PC-9 (cell line): ENCODE measurements at regions not wholly inside any gene's neighbourhood (a gene's known extent, or its start where the extent isn't known, plus 50 kb on each side); places are given as distances from the start of the nearest gene placed in this dataset.

Experiments
- BruUV-seq: library from RNA; stranded (reverse); fragments of 400-500 nt; replicated peaks from 2 replicates; lab custom pipeline; 2021; lab: Mats Ljungman, UMichigan
- CTCF ChIA-PET: fragments of 300-600 bp; sonication (Branson Sonifier 250); formaldehyde crosslinking; loops from one replicate; lab custom pipeline; 2022; ENCODE audit warnings: antibody characterized with exemption; lab: Charles Lee
- POLR2A ChIA-PET: fragments of 300-600 bp; sonication (Branson Sonifier 250); formaldehyde crosslinking; loops from one replicate; lab custom pipeline; 2022; ENCODE audit warnings: antibody characterized with exemption; ENCODE audit not compliant: unreplicated experiment; lab: Charles Lee
- DNase-seq, 2 experiments: peaks; one replicate each; pipeline versions ENCODE4 v3.0.0 to v3.0.0-alpha.2; 2015 to 2022; ENCODE audit warnings: mixed read lengths in 1 of 2
- H2AFZ ChIP-seq: fragments of 200-600 bp; sonication (generic); 2 replicates; pipeline ENCODE4 v1.8.1; 2017; ENCODE audit warnings: antibody characterized with exemption
- H3F3A ChIP-seq: fragments of 200-600 bp; sonication (generic); 2 replicates; pipeline ENCODE4 v1.8.1; 2017; ENCODE audit warnings: antibody characterized with exemption, mild to moderate bottlenecking, low read depth; ENCODE audit not compliant: insufficient read depth
- H3K27ac ChIP-seq: fragments of 200-600 bp; sonication (generic); 2 replicates; pipeline ENCODE4 v1.6.1; 2016; ENCODE audit warnings: mixed run types
- H3K27me3 ChIP-seq: fragments of 200-600 bp; sonication (generic); 2 replicates; pipeline ENCODE4 v1.6.1; 2016; ENCODE audit warnings: low read depth, mixed run types; ENCODE audit not compliant: insufficient read depth
- H3K36me3 ChIP-seq: fragments of 200-600 bp; sonication (generic); 2 replicates; pipeline ENCODE4 v1.6.1; 2016; ENCODE audit warnings: low read depth, mixed run types
- H3K4me1 ChIP-seq: fragments of 200-600 bp; sonication (generic); replicated peaks from 2 replicates; pipeline ENCODE4 v1.6.1; 2016; ENCODE audit warnings: mixed run types; ENCODE audit not compliant: insufficient read depth
- H3K4me2 ChIP-seq: fragments of 200-600 bp; sonication (generic); 2 replicates; pipeline ENCODE4 v1.6.1; 2017; ENCODE audit warnings: mixed run types
- H3K4me3 ChIP-seq: fragments of 200-600 bp; sonication (generic); 2 replicates; pipeline ENCODE4 v1.6.1; 2016; ENCODE audit warnings: mixed run types
- H3K79me2 ChIP-seq: fragments of 200-600 bp; sonication (generic); 2 replicates; pipeline ENCODE4 v1.6.1; 2017; ENCODE audit warnings: low read depth, mixed run types
- H3K9me2 ChIP-seq: fragments of 200-600 bp; sonication (generic); 2 replicates; pipeline ENCODE4 v1.8.1; 2017; ENCODE audit warnings: mild to moderate bottlenecking; ENCODE audit not compliant: insufficient read depth
- H3K9me3 ChIP-seq: fragments of 200-600 bp; sonication (generic); 2 replicates; pipeline ENCODE4 v1.8.1; 2016; ENCODE audit warnings: low read depth; ENCODE audit not compliant: insufficient read depth
- H4K20me1 ChIP-seq: fragments of 200-600 bp; sonication (generic); 2 replicates; pipeline ENCODE4 v1.8.1; 2017; ENCODE audit not compliant: insufficient read depth
- CTCF ChIP-seq: fragments of 200-600 bp; sonication (generic); conservative IDR thresholded peaks from 2 replicates; pipeline ENCODE4 v1.6.1; 2017; ENCODE audit warnings: mixed run types, antibody characterized with exemption, mild to moderate bottlenecking, moderate library complexity
- EZH2 ChIP-seq: fragments of 200-600 bp; sonication (generic); IDR thresholded peaks from 2 replicates; pipeline ENCODE4 v1.8.0; 2017; ENCODE audit warnings: antibody characterized with exemption, low read depth
- intact Hi-C: fragments of 100-400 bp; cut with micrococcal nuclease; formaldehyde crosslinking; loops from one replicate; pipeline ENCODE4 v1.10.0; 2022; ENCODE audit not compliant: unreplicated experiment

- TF ChIP-seq CTCF (no peak), EZH2 (no peak)
- intact Hi-C loops, result no loop called here
- POLR2A ChIA-PET, result no interaction called here
These were observed 226.4 kb upstream of the KIRREL3 start for GRCh38 chr11:127226949-127227348.

GRCh38 chr11:127226380-127226779 lies 225.8 kb upstream of the KIRREL3 start:
- no peaks in the 10 kb centered on the region for H4K20me1 ChIP-seq
- H3K27ac ChIP-seq, result no peak overlapping the region
- CTCF ChIA-PET, result no interaction called here
- H3K9me2 ChIP-seq, result no peaks in the 10 kb centered on the region; the same call in 1 of the 2 replicates
- H3K9me3 ChIP-seq, result no peaks in the 10 kb centered on the region
- H3K36me3 ChIP-seq, result no peaks in the 10 kb centered on the region
- no peak overlapping the region for H2AFZ ChIP-seq
- intact Hi-C loops, result no loop called here
- H3K4me3 ChIP-seq, result no peak overlapping the region
- no peaks in the 10 kb centered on the region for H3K27me3 ChIP-seq
- TF ChIP-seq CTCF (no peak), EZH2 (no peak)
- POLR2A ChIA-PET, result no interaction called here
- no peak overlapping the region for H3K4me2 ChIP-seq
- no peaks in the 10 kb centered on the region for H3F3A ChIP-seq
- BruUV-seq, result no TSS peak
- DNase-seq, result no peak
- no peaks in the 10 kb centered on the region for H3K4me1 ChIP-seq
- no peaks in the 10 kb centered on the region for H3K79me2 ChIP-seq

More at GRCh38 chr11:127226949-127227348, 226.4 kb upstream of the KIRREL3 start:
- no TSS peak for BruUV-seq
- no peak overlapping the region for H3K4me2 ChIP-seq
- CTCF ChIA-PET, result no interaction called here
- no peaks in the 10 kb centered on the region for H3F3A ChIP-seq
- H3K4me1 ChIP-seq, result no peaks in the 10 kb centered on the region
- H3K4me3 ChIP-seq, result no peak overlapping the region
- H3K27me3 ChIP-seq, result no peaks in the 10 kb centered on the region
- no peak overlapping the region for H3K27ac ChIP-seq
- no peaks in the 10 kb centered on the region for H4K20me1 ChIP-seq
- H2AFZ ChIP-seq, result no peak overlapping the region
- H3K36me3 ChIP-seq, result no peaks in the 10 kb centered on the region
- H3K9me3 ChIP-seq, result no peaks in the 10 kb centered on the region
- no peaks in the 10 kb centered on the region; the same call in 1 of the 2 replicates for H3K9me2 ChIP-seq
- no peak for DNase-seq
- H3K79me2 ChIP-seq, result no peaks in the 10 kb centered on the region

GRCh38 chr11:127225619-127226018 lies 225.0 kb upstream of the KIRREL3 start:
- no peak overlapping the region for H3K27ac ChIP-seq
- no peaks in the 10 kb centered on the region for H4K20me1 ChIP-seq
- BruUV-seq, result no TSS peak
- ChIA-PET CTCF (no interaction called here), POLR2A (no interaction called here)
- TF ChIP-seq EZH2 (no peak), CTCF (no peak)
- H3K4me1 ChIP-seq, result no peaks in the 10 kb centered on the region
- DNase-seq, result no peak
- no peaks in the 10 kb centered on the region for H3K27me3 ChIP-seq
- no peak overlapping the region for H3K4me3 ChIP-seq
- no peaks in the 10 kb centered on the region for H3K9me3 ChIP-seq
- H2AFZ ChIP-seq, result no peak overlapping the region
- intact Hi-C loops, result no loop called here
- H3K9me2 ChIP-seq, result no peaks in the 10 kb centered on the region; the same call in 1 of the 2 replicates
- no peaks in the 10 kb centered on the region for H3K79me2 ChIP-seq
- H3K4me2 ChIP-seq, result no peak overlapping the region
- H3F3A ChIP-seq, result no peaks in the 10 kb centered on the region
- H3K36me3 ChIP-seq, result no peaks in the 10 kb centered on the region
